T-helper 2 cell (primary cell): ENCODE measurements at regions not wholly inside any gene's neighbourhood (a gene's known extent, or its start where the extent isn't known, plus 50 kb on each side); places are given as distances from the start of the nearest gene placed in this dataset.
A peak's percentile ranks its signal among the peaks of the same experiment; 100 is the strongest.

Experiments
- DNase-seq, 5 experiments: peaks; one replicate each; pipeline versions ENCODE4 v3.0.0 to v3.0.0-alpha.2; 2012 to 2022

DNA sequence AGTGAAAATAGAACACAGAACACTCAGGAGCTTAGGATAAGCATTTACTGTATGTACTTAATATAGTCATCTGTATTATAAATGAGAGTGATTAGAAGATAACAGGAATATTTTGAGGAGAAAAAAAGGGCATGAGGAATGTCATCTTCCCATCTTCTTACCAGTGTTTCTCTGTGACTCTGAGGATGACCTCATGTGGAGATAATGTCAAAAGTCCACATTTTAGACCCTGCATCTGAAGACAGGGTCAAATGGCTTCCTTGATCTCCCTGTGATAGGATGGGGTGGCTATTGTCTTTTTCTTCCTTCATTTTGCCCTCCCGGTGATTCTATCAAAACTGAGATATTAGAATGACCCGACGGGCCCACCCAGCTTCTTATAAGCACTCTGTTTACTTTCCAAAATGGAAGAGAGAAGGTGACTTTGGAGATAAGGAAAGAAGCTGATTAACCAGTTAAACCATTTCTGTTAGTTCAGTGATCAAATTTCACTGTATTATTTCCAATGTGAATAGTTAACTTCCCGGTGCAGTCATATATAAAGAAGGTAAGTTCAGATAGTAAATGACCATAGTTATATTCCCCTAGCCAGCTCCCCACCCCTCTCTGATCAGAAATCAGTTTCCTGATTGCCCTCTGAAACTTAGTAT is 115.7 kb upstream of the SALL4 start:
- DNase-seq: no peak

DNA sequence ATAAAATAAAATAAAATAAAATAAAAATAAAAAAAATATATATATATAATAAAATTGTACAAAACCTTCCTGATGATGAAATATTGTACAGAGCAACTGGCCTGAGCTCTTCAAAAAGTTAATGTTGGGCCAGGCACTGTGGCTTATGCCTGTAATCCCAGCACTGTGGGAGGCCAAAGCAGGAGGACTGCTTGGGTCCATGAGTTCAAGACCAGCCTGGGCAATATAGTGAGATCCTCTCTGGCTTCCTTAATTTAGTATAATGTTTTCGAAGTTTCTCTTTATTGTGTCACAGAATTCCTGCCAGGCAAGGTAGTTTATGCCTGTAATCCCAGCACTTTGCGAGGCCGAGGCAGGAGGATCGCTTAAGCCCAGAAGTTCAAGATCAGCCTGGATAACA is 113.9 kb upstream of the SALL4 start:
- no peak for DNase-seq

DNA sequence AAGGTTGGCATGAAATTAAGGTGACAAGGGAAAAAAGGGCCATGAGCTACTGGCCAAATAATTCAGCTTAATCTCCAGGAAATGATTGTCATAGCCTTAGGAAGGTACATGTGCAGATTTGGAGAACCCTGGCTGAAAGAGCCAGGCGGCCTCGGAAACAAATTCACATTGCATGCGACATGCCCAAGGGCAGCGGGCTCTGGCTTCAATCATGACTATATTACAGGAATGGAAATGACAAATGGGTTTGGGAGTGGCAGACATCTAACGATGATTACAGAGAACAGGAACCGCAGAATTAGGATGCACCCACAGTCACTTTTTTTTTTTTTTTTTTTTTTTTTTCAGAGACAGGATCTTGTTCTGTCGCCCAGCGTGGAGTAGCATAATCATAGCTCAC is 112.4 kb upstream of the SALL4 start:
- DNase-seq: no peak

DNA sequence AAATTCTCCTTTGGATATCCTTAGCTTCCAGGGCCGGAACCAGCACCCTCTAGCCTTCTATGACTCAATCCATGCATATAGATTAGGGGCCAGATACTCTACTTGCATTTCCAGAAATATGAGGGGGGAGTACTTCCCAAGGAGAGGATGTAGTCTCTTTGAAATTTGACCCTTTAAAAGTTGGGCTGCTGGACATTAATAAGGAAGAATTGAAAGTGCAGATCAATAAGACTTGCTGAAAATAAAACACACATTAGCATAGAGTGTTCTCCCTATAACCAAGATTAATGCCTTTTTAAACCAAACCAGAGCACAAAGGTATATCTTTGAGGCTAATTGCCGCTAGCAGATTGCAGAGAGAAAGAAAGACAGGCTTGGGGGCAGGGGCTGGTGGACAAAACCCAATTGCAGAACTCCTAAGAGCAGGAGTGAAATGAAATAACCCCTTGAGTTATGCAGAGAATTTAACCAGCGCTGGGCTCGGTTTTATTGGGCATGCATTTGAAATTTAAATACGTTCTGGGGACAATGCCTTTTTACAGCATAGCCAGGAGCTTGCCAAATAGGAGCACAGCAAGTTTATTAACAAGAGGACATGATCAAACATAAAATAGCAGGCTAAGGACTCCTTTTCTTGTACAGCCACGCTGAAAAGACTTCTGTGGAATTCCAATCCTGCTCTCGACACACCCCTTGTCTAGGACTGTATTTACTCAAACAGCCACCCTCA is 108.2 kb upstream of the SALL4 start:
- no peak for DNase-seq

DNA sequence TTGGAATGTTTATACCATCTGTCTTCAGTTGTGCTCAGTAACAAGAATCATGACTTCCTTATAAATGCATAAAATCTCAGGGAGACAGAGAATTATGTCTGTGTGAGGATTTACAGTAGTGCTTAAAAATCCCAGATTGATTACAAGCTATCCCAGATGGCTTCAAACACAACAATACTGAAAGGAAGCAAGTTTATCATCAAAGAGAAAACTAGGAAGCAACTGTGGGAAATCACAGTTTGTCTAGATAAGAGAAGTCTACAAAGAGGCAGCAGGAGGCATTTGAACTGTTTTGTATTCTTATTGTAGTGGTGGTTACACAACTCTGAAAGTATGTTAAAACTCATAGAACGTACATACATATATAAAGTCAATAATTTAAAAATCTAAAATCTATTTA is 104.4 kb upstream of the SALL4 start:
- DNase-seq: no peak

DNA sequence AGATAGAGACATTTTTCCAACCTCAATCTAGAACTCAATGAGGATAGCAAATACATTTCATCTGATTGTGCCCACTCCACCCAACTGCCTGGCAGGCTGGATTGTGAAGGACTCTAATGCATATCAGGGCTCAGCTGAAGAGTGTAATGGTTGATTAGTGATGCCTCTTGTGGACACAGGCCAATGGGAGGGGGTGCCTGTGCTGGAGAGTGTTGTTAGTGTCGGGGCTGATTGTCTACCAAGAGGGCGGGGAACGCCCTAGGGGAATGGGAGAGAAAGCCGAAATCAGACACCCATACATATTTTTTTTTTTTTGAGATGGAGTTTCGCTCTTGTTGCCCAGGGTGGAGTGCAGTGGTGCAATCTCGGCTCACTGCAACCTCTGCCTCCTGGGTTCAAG is 103.7 kb upstream of the SALL4 start:
- DNase-seq: no peak

DNA sequence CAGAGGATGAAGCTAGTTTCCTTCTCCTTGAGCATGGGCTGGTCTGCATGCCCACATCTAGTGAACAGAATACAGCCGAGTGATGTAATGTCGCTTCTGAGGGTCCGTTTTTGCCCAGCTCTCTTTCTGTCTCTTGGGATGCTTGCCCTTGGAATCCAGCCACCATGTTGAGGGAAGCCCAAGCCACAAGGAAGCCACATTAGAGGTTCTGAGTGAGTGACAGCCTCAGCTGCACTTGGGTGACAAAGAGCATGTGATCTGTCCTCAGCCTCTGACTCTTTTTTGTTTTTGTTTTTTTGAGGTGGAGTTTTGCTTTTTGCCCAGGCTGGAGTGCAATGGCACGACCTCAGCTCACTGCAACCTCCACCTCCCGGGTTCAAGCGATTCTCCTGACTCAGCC is 100.6 kb upstream of the SALL4 start:
- no peak for DNase-seq

DNA sequence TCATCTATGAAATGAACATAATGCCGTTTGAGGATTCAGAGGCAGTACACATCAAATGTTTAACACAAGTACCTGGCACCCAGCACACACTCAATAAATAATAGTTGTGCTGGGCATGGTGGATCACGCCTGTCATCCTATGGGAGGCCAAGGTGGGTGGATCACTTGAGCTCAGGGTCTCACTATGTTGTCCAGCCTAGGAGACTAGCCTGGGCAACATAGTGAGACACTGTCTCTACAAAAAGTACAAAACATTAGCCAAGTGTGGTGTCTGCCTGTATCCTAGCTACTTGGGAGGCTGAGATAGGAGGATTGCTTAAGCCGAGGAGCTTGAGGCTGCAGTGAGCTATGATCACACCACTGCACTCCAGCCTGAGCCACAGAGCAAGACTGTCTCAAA is 98.1 kb upstream of the SALL4 start:
- no peak for DNase-seq

DNA sequence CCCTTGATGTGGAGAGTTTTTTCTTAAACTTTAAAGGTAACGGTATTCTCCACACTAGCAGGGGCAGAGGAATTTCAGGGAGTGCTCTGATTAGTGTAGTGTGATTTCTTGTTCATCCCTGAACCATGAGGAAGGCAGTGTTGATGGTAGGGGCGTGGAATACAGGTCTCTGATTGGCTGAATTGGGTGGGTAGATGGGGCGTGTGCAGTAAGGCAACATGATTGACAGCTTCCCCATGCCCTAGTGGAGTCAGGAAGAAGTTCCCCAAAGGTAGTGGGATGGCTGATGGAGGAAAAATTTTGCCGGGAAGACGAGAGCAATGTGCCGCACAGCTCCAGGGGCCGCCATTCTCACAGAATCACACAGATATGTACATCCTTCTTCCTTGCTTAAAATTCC is 97.4 kb upstream of the SALL4 start:
- no peak for DNase-seq

DNA sequence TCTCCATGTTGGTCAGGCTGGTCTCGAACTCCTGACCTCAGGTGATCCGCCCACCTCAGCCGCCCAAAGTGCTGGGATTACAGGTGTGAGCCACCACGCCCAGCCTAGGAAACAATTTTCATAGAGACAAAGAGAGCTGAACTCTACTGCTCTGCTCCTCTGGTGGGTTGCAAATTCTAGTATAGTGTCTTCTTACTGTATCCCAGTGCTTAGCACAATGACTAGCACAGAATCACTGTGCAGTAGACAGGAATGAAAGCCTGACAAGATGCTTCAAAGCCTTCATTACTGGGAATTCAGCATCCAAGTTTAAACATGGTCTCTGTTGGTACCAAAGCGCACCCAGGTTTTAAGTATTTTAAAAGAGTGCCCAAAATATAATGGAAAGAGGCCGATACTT is 96.5 kb upstream of the SALL4 start:
- no peak for DNase-seq

DNA sequence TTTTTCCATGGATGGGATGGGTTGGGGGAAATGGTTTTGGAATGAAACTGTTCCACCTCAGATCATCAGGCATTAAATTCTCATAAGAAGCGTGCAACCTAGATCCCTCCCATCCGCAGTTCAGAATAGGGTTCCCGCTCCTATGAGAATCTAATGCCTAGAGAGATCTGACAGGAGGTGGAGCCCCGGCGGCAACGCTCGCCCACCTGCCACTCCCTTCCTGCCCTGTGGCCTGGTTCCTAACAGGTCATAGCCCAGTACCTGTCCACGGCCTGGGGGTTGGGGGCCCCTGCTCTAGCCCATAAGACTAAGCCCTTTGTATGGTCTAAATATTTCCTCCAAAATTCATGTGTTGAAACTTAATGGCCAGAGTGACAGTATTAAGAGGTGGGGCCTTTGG is 92.3 kb upstream of the SALL4 start:
- DNase-seq: no peak

DNA sequence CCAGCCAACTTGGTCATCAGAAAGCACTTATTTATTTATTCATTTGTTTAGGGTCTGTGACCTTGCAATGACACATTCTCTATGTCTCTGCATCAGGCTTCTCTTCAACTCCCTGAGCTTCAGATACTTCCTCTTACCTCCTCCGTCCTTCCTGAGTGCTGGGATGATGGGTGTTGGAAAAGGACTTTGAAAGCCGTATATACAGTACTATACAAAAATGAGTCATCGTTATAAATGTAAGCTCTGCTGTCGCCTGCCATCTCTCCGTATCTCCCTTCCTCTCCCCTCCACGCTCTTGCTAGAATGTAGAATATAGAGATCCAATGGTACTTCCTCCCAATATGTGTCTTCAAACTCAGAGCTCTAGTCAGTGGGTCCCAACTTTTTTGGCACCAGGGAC is 91.9 kb upstream of the SALL4 start:
- no peak for DNase-seq

DNA sequence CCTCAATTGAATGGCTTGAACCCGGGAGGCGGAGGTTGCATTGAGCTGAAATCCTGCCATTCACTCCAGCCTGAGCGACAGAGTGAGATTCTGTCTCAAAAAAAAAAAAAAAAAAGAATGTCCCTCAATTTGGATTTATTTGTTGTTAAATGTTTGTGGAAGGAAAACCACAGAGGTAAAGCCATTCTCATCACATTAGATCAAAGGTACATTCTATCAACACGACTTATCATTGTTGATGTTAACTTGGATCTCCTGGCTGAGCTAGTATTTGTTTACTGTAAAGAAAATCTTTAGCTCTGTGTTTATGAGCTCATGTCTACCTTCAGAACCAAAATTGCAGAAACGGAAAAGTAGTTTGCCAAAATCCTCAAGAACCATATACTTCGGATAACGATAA is 91.4 kb upstream of the SALL4 start:
- DNase-seq: no peak

DNA sequence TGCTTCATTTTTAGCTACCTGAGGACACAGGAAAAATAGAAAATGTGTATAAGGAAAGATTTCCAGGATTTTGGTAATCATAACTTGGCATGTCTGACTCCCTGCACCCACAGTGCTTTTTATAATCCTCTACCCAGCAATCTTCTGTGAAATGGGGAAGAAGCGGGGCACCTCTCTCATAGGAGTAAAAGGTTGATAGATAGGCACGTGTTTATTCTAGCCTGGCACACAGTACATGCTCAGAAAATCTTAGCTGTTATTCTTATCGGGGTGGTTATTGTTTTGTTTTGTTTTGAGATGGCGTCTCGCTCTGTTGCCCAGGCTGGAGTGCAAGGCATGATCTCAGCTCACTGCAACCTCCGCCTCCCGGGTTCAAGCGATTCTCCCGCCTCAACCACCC is 87.7 kb upstream of the SALL4 start:
- no peak for DNase-seq

DNA sequence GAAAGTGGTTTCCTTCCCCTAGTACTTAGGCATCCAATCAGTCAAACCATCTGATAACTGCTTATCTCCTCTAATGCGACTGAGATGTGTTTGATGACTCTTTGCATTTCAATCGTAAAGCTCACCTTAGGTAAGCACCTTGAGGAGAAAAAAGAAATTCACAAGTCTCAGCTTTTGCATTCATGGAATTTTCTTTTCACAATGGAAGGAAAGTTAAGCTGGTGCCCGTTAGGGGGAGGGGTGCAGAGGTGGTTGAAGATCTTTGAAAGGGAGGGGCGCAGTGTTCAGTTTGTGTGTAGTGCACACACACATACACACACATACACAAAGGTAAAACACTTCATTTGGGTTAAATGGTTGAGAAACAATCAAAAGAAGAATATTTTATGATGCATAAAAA is 87.1 kb upstream of the SALL4 start:
- DNase-seq: peak in 1 of 5 experiments; percentile 8

DNA sequence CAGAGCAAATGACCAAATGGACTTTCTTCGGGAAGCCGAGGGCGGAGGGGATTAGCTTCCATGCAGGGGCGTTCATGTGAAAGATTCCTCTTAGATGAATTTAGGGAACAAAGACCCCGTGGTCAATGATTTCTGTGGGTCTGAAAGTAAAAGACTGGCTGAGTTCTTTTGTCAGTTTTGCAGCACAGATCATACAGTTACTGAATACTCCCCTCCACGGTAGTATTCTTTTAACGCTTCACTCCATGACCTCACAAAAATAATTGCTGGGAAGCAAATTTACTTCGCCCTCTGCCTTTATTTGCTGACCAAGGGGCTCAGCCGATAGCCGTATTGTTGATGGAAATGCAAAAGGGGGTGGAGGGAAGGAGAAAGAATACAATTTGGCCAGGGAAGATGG is 86.0 kb upstream of the SALL4 start:
- no peak for DNase-seq

DNA sequence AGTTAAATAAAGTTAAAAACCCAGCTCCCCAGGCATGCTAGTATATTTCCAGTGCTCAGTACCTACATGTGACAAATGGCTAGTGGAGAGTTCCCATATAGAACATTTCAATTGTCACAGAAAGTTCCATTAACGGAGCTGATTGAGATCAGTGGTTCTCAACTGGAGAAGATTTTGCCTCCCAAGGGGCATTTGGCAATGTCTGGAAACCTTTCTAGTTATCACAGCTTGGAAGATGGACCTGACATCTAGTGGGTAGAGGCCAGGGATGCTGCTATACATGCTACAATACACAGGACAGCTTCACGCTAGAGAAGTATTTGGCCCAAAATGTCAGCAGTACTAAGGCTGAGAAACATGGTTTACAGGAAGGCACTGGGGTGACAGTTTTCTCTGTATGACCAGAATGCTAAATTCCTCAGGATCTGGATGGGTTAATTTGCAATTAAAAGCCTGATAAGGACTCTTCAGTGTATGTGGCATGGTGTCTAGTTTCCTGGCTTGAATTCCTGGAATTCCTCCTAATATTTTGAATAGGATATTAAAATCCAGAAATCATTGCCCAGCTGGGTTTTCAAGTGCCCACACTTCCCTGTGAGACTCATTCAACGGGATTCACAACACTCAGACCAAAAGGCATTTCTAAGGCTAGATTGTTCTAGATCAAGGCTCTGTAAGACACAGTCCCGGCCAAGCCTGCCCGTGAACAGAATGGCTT is 84.7 kb upstream of the SALL4 start:
- no peak for DNase-seq

DNA sequence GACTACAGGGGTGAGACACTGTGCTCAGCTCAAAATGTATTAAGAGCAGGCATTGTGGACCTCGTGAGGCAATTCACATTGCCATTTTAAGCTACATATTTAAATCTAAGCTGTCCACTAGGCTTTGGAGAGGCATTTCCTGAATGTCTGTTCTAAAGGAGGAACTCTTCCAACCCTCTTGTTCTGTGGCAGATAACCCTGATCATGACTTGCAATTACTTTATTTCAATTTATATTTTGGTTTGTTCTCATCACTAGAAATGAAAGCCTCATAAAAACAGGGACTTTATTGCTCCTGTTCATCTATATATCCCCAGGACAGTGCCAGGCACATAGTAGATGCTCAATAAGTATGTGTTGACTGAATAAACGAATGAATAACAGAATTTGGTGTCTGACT is 84.0 kb upstream of the SALL4 start:
- no peak for DNase-seq

DNA sequence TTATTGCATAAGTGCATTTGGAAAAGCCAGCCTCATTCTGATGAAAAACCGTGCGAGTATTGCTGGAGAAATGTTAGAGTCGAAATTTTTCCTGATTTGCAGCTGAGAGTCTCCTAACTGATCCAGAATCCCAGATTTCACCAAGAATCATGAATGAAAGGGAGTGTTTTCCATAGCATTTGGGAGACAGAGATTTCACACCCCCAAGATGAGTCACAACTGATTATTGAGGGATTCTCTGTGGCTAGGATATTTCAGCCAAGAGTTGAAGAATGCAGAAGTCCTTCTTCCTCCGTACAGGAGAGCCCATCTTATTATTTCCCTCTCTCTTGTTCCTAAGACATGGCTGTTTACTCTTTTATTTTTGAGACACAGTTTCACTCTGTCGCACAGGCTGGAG is 82.2 kb upstream of the SALL4 start:
- no peak for DNase-seq

DNA sequence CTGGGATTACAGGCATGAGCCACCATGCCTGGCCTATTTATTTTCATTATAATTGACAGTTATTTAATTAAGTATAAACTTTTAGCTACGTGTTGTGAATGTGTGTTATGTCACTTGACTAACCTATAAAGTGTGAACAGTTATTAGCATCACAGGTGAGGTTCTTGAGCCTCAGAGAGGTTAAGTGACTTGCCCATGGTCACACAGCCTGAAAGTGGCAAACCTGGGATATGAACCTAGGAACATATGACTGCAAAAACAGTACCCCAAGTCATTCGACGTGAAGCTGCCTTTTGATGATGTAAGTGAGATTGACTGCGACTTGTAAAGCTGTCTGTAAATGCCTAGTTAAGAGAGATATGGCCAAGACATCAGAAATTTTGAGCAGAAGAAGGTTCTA is 77.9 kb upstream of the SALL4 start:
- DNase-seq: no peak

DNA sequence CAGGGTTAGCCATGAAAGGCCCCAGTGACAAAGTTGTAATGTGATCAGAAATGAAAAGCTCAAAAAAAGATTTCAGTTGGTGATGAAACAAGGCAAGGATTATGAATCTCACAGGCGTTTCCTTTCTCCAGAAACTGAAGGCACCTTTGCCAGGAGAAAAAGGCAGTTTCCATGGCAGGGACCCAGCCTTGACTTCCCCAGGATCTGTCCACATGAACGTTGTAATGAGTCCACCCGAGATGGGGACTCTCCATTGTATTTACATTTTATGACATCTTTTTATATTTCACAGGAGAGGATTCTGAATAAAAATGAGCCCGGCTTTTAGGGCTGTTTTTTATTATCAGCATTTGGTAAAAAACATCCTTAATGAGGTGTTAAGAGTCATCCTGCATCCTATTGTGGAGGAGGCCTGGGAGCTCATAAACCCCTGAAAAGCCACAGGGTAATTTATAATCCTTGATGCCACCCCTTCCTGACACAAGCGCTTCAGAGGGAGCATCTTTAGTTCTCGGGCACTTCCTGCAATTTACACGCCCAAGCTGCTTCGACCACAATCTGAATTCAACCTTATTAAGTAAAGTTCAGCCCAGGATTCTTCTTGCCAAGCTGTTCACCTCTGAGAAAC is 74.1 kb upstream of the SALL4 start:
- no peak for DNase-seq

DNA sequence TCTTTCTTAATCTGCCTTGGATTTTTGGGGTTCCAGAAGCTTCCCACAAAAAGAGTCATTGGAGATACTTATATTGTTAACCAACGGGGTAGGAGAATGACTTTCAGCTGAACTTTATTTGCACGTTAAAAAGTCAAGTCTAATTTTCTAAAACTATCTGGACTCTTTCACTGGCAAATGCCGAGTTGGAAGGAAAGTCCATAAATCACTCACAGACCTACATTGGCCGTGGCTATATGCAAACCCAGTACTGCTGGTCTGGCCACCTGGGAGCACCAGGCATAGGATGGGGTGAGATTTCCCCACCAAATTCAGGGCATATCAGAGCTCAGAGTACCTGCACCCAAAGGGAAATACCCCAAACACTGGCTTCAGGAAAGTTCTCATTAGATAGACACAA is 71.3 kb upstream of the SALL4 start:
- no peak for DNase-seq

DNA sequence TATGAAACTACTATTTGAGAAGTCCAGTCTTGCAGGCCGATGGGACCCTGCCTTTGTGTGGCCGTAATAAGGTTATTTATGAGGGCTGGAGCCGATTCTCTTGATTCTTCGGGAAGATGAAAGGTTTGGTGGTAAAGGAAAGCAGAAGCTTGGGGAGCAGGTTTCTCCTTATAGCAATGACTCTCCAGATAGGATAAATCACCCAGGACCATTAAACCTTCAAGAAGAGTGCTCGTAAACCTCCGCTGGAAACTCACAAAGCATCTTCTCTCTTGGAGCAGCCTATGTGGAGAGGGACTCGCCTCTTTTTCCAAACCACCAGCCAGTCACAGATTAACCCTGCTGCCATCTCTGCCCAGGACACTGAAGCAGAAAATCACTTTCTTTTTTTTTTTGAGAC is 69.6 kb upstream of the SALL4 start:
- DNase-seq: no peak

DNA sequence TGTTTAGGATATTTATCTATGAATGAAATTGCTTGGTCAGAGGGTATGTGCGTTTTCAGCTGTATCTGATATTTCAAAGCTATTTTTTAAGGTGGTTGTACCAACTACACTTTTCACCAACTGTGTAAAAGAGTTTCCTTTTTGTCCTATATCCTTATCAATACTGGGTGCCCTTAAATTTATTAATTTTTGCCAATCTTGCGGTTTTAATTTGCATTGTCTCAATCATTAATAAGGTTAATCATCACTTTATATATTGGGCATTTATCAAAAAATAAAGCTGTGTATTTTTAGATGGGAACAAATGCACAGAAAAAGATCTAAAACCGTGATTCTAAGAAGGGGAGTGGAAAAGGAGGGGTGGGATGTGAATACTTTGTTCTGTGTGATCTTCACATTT is 66.7 kb upstream of the SALL4 start:
- no peak for DNase-seq
